Right lobe of liver (tissue), 6 donors: ENCODE measurements at regions not wholly inside any gene's neighbourhood (a gene's known extent, or its start where the extent isn't known, plus 50 kb on each side); places are given as distances from the start of the nearest gene placed in this dataset.
A peak's percentile ranks its signal among the peaks of the same experiment; 100 is the strongest.

ENCODE experiments used
- ATAC-seq, 4 donors: fragments of 200-7000 bp; cut with Tn5 transposase; one replicate each; pipeline ENCODE4 v1.9.1; 2020; ENCODE audit warnings: mild to moderate bottlenecking in 4 of 4, moderate library complexity in 4 of 4
- DNase-seq, 3 donors: peaks; one replicate each; pipeline ENCODE4 v3.0.0-alpha.2; 2020
- H3K27ac ChIP-seq, 3 donors: fragments of 200-600 bp; one replicate each; pipeline ENCODE4 v1.8.0; 2022
- H3K27me3 ChIP-seq, 2 donors: fragments of 200-600 bp; one replicate each; pipeline ENCODE4 v1.8.0; 2022
- H3K36me3 ChIP-seq, 4 donors: fragments of 200-600 bp; sonication (generic) in 1 of 4; one replicate each; pipeline versions ENCODE4 v1.5.1 to v1.8.0; 2017 to 2022; ENCODE audit warnings: control low read depth in 1 of 4
- H3K4me1 ChIP-seq, 4 donors: fragments of 200-600 bp; sonication (generic) in 1 of 4; one replicate each; pipeline versions ENCODE4 v1.5.1 to v1.8.0; 2017 to 2022; ENCODE audit warnings: control low read depth in 1 of 4
- H3K4me3 ChIP-seq, 3 donors: fragments of 200-600 bp; one replicate each; pipeline ENCODE4 v1.8.0; 2022
- H3K9me3 ChIP-seq, 4 donors: fragments of 200-600 bp; sonication (generic) in 1 of 4; one replicate each; pipeline versions ENCODE4 v1.5.1 to v1.8.0; 2017 to 2022; ENCODE audit warnings: control low read depth in 1 of 4
- CTCF ChIP-seq, 4 donors: fragments of 200-600 bp in 3 of 4; fragments of 450-650 bp in 1 of 4; IDR thresholded peaks; one replicate each; pipeline versions ENCODE4 v1.5.1 to v1.8.0; 2016 to 2022; ENCODE audit warnings: antibody characterized with exemption in 4 of 4, mild to moderate bottlenecking in 2 of 4
- POLR2A ChIP-seq: fragments of 450-650 bp; IDR thresholded peaks from one replicate; pipeline ENCODE4 v1.6.1; 2017; ENCODE audit warnings: antibody characterized with exemption, mild to moderate bottlenecking
- WGBS: methylation state at CpG from one replicate; pipeline ENCODE4 v1.1.6; 2018; ENCODE audit warnings: low coverage, low lambda C conversion rate; ENCODE audit not compliant: insufficient coverage; ENCODE audit errors: missing lambda C conversion rate; 5-methylcytosine and 5-hydroxymethylcytosine counted together
- intact Hi-C, 2 donors: fragments of 100-400 bp; cut with DNase I; formaldehyde crosslinking; loops; one replicate each; pipeline versions ENCODE4 v1.11.2 to v1.14.1; 2022
- donor health status: DM: no; HTN: yes; CAD: no.
- donor health status: DM: no; HTN: no; CAD: no.
- donor health status: DM: no; HTN: no; CAD: no.
- donor health status: DM: no; HTN: yes; CAD: no.
- donor health status: DM: no; HTN: yes; CAD: no.

- TF ChIP-seq CTCF (IDR thresholded peaks at IDR 0.05) (no peak), POLR2A (no peak)
- peak in 1 of 4 donors; percentile 16 for ATAC-seq
- no peaks in the 10 kb centered on the region for H3K27me3 ChIP-seq
- H3K36me3 ChIP-seq = no peaks in the 10 kb centered on the region
- 77% methylated on average over 2 of the region's 2 CpGs for WGBS
- H3K4me1 ChIP-seq = peaks cover 0 to 7% (median 3%) of the 10 kb centered on the region in 4 donors
- no peak overlapping the region for H3K27ac ChIP-seq
- H3K4me3 ChIP-seq = no peak overlapping the region
- intact Hi-C loops = no loop called here
- no peaks in the 10 kb centered on the region for H3K9me3 ChIP-seq
- no peak for DNase-seq
These were observed 202.3 kb upstream of the IGF1 start for GRCh38 chr12:102682366-102683289.

- Histone ChIP-seq H3K9me3 (no peaks in the 10 kb centered on the region), H3K27me3 (no peaks in the 10 kb centered on the region), H3K36me3 (no peaks in the 10 kb centered on the region), H3K4me3 (no peak overlapping the region), H3K27ac (no peak overlapping the region), H3K4me1 (peaks cover 0 to 7% (median 3%) of the 10 kb centered on the region in 4 donors)
- no peak for DNase-seq
- intact Hi-C loops = no loop called here
- no peak for TF ChIP-seq POLR2A
- ATAC-seq = no peak
These were observed 201.4 kb upstream of the IGF1 start for GRCh38 chr12:102681747-102682146.

- Histone ChIP-seq H3K9me3 (no peaks in the 10 kb centered on the region), H3K36me3 (no peaks in the 10 kb centered on the region), H3K27me3 (no peaks in the 10 kb centered on the region), H3K4me3 (no peak overlapping the region), H3K4me1 (peaks cover 0 to 7% (median 3%) of the 10 kb centered on the region in 4 donors), H3K27ac (no peak overlapping the region)
- TF ChIP-seq CTCF (IDR thresholded peaks at IDR 0.05) (no peak), POLR2A (no peak)
- intact Hi-C loops = no loop called here
- no peak for ATAC-seq
- WGBS = 33% methylated on average over 1 of the region's 2 CpGs
- no peak for DNase-seq
These were observed 200.9 kb upstream of the IGF1 start for GRCh38 chr12:102681309-102681708.

GRCh38 chr12:102680304-102680703 is 199.9 kb upstream of the IGF1 start:
- peak overlapping the region in 2 of 3 donors; percentile 11 to 30 for H3K27ac ChIP-seq
- TF ChIP-seq CTCF (IDR thresholded peaks at IDR 0.05) = no peak
- TF ChIP-seq POLR2A = no peak
- H3K36me3 ChIP-seq = no peaks in the 10 kb centered on the region
- DNase-seq = peak in 1 of 3 donors; percentile 27
- H3K4me1 ChIP-seq = peaks cover 0 to 7% (median 3%) of the 10 kb centered on the region in 4 donors
- intact Hi-C loops = no loop called here
- 40% methylated on average over 2 of the region's 2 CpGs for WGBS
- H3K27me3 ChIP-seq = no peaks in the 10 kb centered on the region
- peak; percentile 64 to 94 (median 87) for ATAC-seq
- H3K4me3 ChIP-seq = no peak overlapping the region
- no peaks in the 10 kb centered on the region for H3K9me3 ChIP-seq

GRCh38 chr12:102676812-102677211 is 196.4 kb upstream of the IGF1 start:
- H3K4me1 ChIP-seq = peaks cover 0 to 7% (median 3%) of the 10 kb centered on the region in 4 donors
- H3K9me3 ChIP-seq = no peaks in the 10 kb centered on the region
- no peaks in the 10 kb centered on the region for H3K36me3 ChIP-seq
- DNase-seq (peak; percentile 25 to 59 (median 47)), ATAC-seq (peak; percentile 41 to 92 (median 52))
- 20% methylated on average over 1 of the region's 1 CpG for WGBS
- TF ChIP-seq POLR2A = no peak
- no peak for TF ChIP-seq CTCF (IDR thresholded peaks at IDR 0.05)
- no peaks in the 10 kb centered on the region for H3K27me3 ChIP-seq
- H3K4me3 ChIP-seq = no peak overlapping the region
- intact Hi-C loops = no loop called here
- H3K27ac ChIP-seq = no peak overlapping the region
